ENCODE measurements at regions not wholly inside any gene's neighbourhood (a gene's known extent, or its start where the extent isn't known, plus 50 kb on each side); places are given as distances from the start of the nearest gene placed in this dataset.

GRCh38 chr5:136781464-136781863 is 416.1 kb upstream of the TRPC7 start:
- H3K4me2 ChIP-seq (ENCODE audit: insufficient read depth in 1 of 2, low read depth in 2 of 2, low read length in 2 of 2), result no peak overlapping the region
- 87% methylated on average over 3 of the region's 3 CpGs; no CpG with 5 or more reads in 1 of the 2 experiments for WGBS, 2 experiments (ENCODE audit: extremely low coverage in 1 of 2, insufficient coverage in 1 of 2, insufficient read length in 1 of 2, insufficient replicate concordance in 2 of 2, low coverage in 1 of 2, low lambda C conversion rate in 2 of 2, missing lambda C conversion rate in 1 of 2)
- TF ChIP-seq SP4 (IDR thresholded peaks at IDR 0.05; ENCODE audit: low read length) (no peak), RFX5 (IDR thresholded peaks at IDR 0.05; ENCODE audit: borderline replicate concordance, low read depth, low read length) (no peak), TBP (IDR thresholded peaks at IDR 0.05; ENCODE audit: low read depth, low read length) (no peak), HDAC2 (IDR thresholded peaks at IDR 0.05; ENCODE audit: borderline replicate concordance in 1 of 2, low read depth in 2 of 2, low read length in 2 of 2) (no peak)

More at GRCh38 chr5:136781464-136781863, 416.1 kb upstream of the TRPC7 start:
- H3K36me3 ChIP-seq (ENCODE audit: control insufficient read depth in 2 of 4, insufficient read depth in 4 of 4, low read length in 3 of 4), result no peaks in the 10 kb centered on the region
- H3K9ac ChIP-seq (replicated peaks in 1 of 4; ENCODE audit: extremely low read depth in 1 of 4, low read depth in 3 of 4, low read length in 3 of 4), result no peak overlapping the region
- H2BK12ac ChIP-seq (ENCODE audit: low read depth, low read length), result no peak overlapping the region
- H3K27ac ChIP-seq (ENCODE audit: low read depth, low read length), result no peak overlapping the region
- no peaks in the 10 kb centered on the region for H3K79me1 ChIP-seq (ENCODE audit: low read depth, low read length)
- no peak overlapping the region for H2AFZ ChIP-seq (ENCODE audit: low read length)
- H2AK5ac ChIP-seq (ENCODE audit: low read depth, low read length), result no peak overlapping the region
- no peak for FAIRE-seq
- peaks cover 0 to 1% (median 0%) of the 10 kb centered on the region in 4 experiments; a peak in 1 of 7 replicates for H3K27me3 ChIP-seq (replicated peaks in 1 of 4; ENCODE audit: control insufficient read depth in 3 of 4, extremely low read depth in 1 of 4, insufficient read depth in 3 of 4, low read length in 3 of 4)
- H3K4ac ChIP-seq (replicated peaks; ENCODE audit: insufficient read length, low read depth, low read length), result no peak overlapping the region
- no peaks in the 10 kb centered on the region for H3K9me3 ChIP-seq (ENCODE audit: insufficient read depth in 2 of 2, low read depth in 1 of 2, low read length in 1 of 2)
- H2BK120ac ChIP-seq (replicated peaks; ENCODE audit: low read depth, low read length), result no peak overlapping the region
- no peak overlapping the region for H4K5ac ChIP-seq (ENCODE audit: insufficient read length, low read depth, low read length)
- H3K18ac ChIP-seq (ENCODE audit: extremely low read depth, low read length), result no peak overlapping the region
- H4K91ac ChIP-seq (replicated peaks; ENCODE audit: insufficient read length, low read length), result no peak overlapping the region
- POLR2A ChIA-PET (ENCODE audit: partially characterized antibody), result interaction anchor here (0.6 kb wide), 1 partner anchor 382 kb away, joined by 3 read pairs; no protein-coding TSS in a partner anchor
- no peak overlapping the region for H3K4me3 ChIP-seq (ENCODE audit: extremely low read depth in 1 of 4, insufficient read depth in 2 of 4, low read depth in 3 of 4, low read length in 4 of 4)
- H4K20me1 ChIP-seq (replicated peaks in 1 of 2; ENCODE audit: control insufficient read depth in 1 of 2, insufficient read depth in 2 of 2, low read length in 2 of 2), result no peaks in the 10 kb centered on the region
- no peaks in the 10 kb centered on the region for H3K23me2 ChIP-seq (ENCODE audit: low read depth, low read length)
- no peak overlapping the region for H3K23ac ChIP-seq (ENCODE audit: insufficient read length)
- no peaks in the 10 kb centered on the region for H3K79me2 ChIP-seq (ENCODE audit: control insufficient read depth in 1 of 2, insufficient read depth in 2 of 2, low read length in 2 of 2)
- H2BK5ac ChIP-seq (ENCODE audit: low read depth, low read length), result no peak overlapping the region
- DNase-seq (ENCODE audit: low read depth in 1 of 2, low spot score in 2 of 2), result no peak
- H3K4me1 ChIP-seq (replicated peaks in 1 of 4; ENCODE audit: control insufficient read depth in 3 of 4, insufficient read depth in 4 of 4, low read length in 3 of 4), result peaks cover 0 to 5% (median 0%) of the 10 kb centered on the region in 4 experiments; a peak in 1 of 7 replicates
- H3K14ac ChIP-seq (ENCODE audit: insufficient read length), result no peak overlapping the region
- no peak overlapping the region for H4K8ac ChIP-seq (ENCODE audit: extremely low read depth, insufficient read depth, low read length)
- CTCF ChIA-PET (ENCODE audit: partially characterized antibody), result interaction anchor here (1.2 kb wide), 1 partner anchor 533 kb away, joined by 4 read pairs; no protein-coding TSS in a partner anchor
- H2BK20ac ChIP-seq (ENCODE audit: low read length), result no peak overlapping the region
- no peak overlapping the region for H2BK15ac ChIP-seq (ENCODE audit: low read length)
- no peak overlapping the region for H3K56ac ChIP-seq (replicated peaks; ENCODE audit: insufficient read length, low read depth, low read length)

Data from H1 (cell line).